ENCODE measurements at regions not wholly inside any gene's neighbourhood (a gene's known extent, or its start where the extent isn't known, plus 50 kb on each side); places are given as distances from the start of the nearest gene placed in this dataset.

- TF ChIP-seq, protein P1, sequence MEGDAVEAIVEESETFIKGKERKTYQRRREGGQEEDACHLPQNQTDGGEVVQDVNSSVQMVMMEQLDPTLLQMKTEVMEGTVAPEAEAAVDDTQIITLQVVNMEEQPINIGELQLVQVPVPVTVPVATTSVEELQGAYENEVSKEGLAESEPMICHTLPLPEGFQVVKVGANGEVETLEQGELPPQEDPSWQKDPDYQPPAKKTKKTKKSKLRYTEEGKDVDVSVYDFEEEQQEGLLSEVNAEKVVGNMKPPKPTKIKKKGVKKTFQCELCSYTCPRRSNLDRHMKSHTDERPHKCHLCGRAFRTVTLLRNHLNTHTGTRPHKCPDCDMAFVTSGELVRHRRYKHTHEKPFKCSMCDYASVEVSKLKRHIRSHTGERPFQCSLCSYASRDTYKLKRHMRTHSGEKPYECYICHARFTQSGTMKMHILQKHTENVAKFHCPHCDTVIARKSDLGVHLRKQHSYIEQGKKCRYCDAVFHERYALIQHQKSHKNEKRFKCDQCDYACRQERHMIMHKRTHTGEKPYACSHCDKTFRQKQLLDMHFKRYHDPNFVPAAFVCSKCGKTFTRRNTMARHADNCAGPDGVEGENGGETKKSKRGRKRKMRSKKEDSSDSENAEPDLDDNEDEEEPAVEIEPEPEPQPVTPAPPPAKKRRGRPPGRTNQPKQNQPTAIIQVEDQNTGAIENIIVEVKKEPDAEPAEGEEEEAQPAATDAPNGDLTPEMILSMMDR (IDR thresholded peaks at IDR 0.05) = no peak
- TF ChIP-seq EZH2 (IDR thresholded peaks at IDR 0.05; ENCODE audit: borderline replicate concordance, insufficient read depth, low read depth, low read length, poor library complexity, severe bottlenecking) = no peak
Measured at GRCh38 chr9:75653335-75653734, 237.1 kb upstream of the PCSK5 start.

Measured in B cell (primary cell).